ENCODE measurements at regions not wholly inside any gene's neighbourhood (a gene's known extent, or its start where the extent isn't known, plus 50 kb on each side); places are given as distances from the start of the nearest gene placed in this dataset.
"Not testable (repeated sequence)": the region's sequence is repeated elsewhere in the genome, so short reads cannot be mapped to it uniquely, and the experiment has no call there.

DNA sequence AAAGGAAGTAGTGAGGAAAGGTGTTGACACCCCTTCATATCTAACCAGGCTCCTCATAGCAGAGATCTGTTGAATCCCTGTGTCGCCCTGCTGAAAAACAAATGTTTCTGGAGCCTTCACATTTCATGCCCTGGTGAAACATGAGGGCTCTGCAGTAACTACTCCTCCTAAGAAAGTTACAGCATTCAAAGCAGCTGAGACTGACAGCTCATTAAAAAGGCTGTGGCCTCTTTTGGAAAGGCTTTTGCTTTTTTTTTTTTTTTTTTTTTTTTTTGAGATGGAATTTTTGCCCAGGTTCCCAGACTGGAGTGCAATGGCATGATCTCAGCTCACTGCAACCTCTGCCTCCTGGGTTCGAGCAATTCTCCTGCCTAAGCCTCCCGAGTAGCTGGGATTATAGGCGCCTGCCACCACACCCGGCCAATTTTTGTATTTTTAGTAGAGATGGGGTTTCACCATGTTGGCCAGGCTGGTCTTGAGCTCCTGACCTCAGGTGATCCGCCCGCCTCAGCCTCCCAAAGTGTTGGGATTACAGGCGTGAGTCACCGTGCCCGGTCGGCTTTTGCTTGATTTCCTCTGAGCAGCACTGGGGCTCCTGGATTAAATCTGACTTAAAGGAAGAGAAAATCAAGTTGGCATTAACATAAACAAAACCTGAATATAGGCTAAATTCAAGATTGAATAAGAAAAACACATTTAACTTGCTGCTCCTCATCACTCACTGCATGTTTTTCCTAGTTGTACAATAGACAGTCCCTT is 112.9 kb downstream of the PCSK1 start:
- not testable (repeated sequence) for FAIRE-seq

DNA sequence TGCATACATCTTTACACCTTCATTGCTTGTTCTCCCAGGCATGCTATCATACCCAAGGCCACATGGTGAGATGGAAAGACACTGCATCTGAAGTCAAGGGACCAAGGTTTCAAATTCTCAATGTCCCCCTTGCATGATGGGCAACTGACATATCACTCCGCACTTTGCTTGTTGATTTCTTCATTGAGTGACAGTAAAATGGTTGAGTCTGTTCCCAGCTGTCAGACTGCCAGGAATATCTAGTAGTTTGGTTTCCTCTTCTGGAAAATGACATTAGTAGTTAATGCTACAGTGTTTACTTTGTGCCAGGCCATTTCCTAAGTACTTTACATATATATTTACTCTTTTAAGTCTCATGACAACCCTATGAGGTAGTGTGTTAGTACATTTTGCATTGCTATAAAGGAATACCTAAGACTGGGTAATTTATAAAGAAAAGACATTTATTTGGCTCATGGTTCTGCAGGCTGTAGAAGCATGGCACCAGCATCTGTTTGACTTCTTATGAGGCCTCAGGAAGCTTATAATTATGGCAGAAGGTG is 114.4 kb downstream of the PCSK1 start:
- FAIRE-seq: no peak

DNA sequence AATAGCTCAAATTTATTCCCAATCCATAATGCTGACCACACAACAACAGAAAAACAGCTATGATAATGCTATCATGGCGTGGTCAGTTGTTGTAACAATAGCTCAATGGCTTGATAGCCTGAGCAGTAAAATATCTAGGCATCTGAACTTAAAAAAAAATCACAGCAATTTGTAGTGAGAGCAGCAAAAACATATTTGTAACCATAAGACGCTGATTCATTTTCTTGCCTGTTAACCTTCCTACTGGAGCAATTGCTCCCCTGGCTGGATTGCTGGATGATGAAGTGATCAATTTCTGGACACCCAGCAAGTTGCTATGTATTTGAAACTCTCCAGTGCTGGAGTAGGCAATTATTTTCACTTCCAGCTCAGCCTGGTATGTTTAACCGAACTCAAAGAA is 115.1 kb downstream of the PCSK1 start:
- no peak for FAIRE-seq

DNA sequence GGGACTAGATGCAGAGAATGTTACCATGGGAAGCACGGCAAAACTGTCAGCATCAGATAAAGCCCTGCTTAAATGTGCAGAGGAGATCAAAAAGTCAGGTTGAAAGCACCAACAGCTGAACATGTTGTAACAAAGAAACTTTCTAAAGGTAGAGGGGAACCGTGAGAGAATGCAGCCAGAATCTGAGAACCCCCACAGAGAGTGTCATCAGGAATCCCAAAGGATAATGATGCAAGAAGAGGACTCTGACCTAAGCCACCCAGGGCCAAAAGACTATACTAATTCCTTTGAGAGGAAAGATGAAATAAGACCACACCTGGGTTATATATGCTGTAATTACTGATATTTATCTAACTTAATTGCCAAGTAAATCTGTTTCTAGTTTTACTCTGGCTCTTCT is 116.6 kb downstream of the PCSK1 start:
- no peak for FAIRE-seq

DNA sequence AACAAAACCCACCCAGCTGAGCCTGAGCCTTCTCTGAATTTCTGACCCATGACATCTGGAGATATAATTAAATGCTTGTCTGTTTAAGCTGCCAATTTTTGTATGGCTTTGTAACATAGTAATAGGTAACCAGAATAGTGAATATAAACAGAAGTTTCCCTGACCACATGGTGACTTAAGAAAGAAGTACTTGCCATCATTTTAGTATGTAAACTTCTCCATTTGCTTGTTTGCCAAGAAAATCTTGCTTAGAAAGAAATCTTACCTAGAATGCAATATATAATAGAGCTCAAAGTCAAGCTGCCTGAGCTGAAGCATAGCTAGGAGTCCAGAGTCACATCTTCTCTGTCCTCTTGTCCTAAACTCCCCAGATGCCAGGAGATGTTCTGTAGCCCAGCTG is 117.0 kb downstream of the PCSK1 start:
- FAIRE-seq: no peak

DNA sequence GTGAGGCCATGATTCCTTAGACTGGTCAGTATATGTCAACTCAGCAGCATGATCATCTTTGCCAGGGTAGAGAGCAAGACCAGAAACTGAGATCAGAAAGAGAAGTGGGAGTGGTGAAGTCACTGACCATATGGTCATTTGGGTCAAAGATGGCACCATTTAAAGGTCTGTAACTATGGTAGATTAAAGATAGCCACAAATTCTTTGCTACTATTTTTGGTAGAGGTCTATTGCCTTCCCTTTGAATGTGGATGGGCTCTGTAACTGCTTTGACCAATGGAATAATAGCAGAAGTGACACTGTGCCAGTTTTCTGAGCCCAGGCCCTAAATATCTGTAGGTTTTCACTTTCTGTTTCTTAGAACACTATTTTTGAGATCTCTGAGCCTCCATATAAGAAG is 117.6 kb downstream of the PCSK1 start:
- FAIRE-seq: no peak

DNA sequence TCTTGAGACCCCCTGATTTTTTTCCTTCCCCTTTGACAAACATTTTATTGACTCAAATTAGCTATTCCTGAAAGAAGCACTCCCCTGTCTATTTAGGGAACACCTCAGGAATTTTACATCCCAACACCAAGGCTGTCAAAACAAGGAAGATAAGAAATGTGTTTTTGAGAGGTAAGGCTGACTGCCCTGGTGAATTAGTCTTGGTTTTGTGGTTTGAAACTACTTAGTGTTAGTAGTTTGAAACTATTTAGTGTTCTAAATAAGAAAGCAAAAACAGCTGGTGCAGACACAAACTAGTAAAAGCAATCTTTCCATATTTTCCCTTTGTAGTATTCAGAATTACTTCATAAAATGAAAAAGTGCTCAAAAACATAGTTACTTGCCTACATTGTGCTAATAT is 120.7 kb downstream of the PCSK1 start:
- FAIRE-seq: no peak

DNA sequence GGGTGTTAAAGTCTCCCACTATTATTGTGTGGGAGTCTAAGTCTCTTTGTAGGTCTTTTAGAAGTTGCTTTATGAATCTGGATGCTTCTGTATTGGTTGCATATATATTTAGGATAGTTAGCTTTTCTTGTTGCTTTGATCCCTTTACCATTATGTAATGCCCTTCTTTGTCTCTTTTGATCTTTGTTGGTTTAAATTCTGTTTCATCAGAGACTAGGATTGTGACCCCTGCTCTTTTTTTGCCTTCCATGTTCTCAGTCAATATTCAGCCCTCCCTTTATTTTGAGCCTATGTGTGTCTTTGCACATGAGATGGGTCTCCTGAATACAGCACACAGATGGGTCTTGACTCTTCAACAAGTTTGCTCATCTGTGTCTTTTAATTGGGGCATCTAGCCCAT is 126.0 kb downstream of the PCSK1 start:
- FAIRE-seq: not testable (repeated sequence)

DNA sequence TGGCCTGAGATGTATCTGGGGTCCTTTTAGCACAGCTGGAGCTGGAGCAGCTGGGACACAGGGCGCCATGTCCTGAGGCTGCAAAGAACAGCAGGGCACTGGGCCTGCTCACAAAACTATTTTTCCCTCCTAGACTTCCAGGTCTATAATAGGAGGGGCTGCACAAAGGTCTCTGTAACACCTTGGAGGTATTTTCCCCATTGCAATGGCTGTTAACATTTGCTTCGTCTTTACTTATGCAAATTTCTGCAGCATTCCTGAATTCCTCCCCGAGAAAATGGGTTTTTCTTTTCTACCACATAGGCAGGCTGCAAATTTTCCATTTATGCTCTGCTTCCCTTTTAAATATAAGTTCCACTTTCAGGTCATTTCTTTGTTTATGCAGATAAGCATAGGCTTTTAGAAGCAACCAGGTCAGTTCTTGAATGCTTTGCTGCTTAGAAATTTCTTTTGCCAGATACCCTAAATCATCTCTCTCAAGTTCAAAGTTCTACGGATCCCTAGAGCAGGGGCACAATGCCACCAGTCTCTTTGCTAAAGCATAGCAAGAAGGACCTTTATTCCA is 130.8 kb downstream of the PCSK1 start:
- FAIRE-seq: no peak

DNA sequence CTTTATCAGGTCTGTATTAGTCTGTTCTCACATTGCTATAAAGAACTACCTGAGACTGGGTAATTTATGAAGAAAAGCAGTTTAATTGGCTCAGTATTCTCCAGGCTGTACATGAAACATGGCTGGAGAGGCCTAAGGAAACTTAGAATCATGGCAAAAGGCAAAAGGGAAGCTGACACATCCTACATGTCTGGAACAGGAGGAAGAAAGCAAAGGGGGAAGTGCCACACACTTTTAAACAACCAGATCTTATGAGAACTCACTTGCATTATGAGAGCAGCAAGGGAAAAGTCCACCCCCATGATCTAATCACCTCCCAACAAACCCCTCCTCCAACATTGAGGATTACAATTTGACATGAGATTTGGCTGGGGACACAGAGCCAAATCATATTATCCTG is 132.1 kb downstream of the PCSK1 start:
- no peak for FAIRE-seq

DNA sequence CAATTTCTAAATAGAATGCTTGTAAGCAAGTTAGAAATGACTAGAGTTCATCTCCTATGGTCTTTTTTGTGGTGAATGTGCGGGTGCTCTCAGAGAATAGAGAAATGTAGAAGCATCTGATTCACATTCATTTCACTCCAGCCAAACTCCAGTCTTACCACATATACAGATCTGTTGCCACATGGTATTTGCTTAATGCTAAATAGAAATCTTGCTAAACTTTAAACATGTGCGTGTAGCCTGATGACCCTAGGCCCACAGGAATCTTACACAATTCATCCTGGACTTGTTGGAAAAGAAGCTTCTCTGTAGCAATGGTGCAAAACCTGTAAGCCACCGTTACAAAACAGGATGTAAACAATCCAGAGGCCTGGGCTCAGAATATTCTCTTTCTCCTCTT is 135.2 kb downstream of the PCSK1 start:
- FAIRE-seq: no peak

DNA sequence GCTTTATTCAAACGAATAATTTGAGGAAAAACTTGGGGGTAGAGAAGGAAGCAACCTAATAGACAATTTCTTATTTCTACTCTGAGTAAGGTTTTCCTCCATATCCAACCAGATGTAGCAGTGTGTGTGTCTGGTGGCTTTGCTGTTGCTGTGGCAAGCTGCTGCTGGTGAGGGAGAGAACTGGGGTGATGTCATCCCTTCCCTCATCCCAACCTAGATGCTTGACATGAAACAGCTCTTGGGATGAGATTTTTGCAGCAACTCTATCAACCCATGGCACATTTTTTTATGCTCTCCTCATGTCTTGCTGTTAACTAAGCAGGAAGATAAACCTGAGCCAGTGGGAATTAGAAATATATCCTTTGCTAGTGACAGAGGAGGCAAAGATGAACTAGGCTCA is 135.8 kb downstream of the PCSK1 start:
- FAIRE-seq: no peak

DNA sequence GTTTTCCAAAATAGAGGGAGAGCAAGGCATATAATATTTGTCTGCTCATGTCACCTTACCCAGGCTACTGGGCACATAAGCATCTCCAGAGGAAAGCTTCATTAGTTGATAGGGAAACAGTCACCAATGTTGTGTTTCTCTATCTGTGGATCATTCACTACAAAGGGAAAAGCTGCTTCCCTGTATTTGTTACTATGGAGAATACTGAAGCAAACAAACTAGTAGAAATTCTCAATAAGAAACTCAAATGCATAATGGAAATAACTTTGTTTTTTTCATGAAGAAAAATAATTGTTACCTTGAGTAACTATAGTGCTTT is 138.2 kb downstream of the PCSK1 start:
- no peak for FAIRE-seq

DNA sequence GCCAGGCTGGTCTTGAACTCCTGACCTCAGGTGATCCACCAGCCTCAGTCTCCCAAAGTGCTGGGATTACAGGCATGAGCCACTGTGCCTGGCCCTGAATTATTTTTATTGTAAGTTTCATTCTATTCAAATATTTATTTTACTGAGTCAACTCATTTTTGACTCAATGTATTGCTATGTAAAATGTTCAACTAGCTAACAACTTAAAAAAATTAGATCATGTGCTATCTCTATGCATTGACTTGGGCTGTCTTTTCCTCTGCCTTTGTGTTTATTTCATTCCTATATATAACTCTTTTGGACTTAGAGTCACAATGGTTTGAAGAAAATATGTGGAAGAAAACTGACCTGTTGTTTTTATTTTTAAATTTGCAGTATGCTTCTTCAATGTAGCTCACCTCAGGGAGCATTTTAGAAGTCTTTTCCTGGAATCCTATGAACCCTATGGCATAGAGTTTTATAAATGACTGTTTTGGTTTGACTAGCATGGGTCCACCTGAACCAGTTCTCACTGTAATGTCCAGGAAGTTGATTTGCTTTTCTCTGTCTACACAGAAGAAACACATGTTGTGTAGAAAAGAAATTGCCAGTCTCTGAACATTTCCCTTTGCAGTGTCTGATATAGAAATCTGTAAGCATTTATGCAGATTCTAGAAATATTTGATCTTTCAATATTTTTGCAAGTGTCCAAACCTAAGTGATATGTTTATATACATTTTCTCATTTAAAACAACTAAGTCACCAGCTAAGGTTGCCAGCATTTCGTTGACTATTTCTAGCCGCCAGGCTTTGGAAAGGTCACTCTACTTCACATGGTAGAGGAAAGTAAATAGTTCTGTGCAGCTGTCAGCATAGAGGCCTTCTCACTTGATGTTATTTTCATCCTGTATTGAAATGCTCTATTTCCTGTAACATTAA is 138.8 kb downstream of the PCSK1 start:
- no peak for FAIRE-seq

DNA sequence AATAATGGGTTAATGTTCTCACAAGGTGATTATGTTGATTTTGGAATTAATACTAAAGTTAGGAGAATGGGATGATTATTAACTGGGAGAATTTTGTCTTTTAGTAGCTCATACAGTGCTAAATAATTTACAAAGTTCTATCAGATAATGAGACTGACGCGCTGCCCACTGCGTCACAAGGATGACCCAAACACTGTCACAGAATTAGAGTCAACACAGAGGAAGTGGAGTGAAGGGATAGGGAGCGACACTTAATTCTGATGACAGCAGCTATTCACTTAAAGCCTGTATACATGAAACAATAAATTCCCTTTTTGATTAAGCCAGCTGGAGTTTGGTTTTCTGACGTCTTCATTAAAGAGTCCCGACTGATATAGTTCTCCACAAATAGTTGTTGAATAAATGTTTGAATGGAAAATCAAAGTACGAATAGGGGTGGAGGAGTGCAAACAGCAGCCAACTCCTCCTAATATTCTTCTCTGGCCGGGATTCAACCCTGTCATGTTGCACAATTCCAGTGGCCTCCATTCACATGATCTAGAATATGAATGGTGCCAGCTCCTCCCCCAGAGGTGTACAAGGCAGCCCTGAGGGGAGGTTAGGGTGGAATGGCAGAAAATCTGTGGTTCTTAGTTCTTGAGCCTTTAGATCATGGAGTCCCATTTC is 140.3 kb downstream of the PCSK1 start:
- no peak for FAIRE-seq

DNA sequence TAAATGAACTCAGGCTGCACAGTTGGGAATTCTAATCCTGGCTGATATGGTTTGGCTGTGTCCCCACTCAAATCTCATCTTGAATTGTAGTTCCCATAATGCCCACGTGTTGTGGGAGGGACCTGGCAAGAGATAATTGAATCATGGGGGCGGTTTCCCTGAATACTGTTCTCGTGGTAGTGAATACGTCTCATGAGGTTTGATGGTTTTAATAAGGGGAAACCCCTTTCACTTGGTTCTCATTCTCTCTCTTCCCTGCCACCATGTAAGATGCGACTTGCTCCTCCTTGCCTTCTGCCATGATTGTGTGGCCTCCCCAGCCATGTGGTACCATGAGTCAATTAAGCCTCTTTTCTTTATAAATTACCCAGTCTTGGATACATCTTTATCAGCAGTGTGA is 143.8 kb downstream of the PCSK1 start:
- FAIRE-seq: not testable (repeated sequence)

DNA sequence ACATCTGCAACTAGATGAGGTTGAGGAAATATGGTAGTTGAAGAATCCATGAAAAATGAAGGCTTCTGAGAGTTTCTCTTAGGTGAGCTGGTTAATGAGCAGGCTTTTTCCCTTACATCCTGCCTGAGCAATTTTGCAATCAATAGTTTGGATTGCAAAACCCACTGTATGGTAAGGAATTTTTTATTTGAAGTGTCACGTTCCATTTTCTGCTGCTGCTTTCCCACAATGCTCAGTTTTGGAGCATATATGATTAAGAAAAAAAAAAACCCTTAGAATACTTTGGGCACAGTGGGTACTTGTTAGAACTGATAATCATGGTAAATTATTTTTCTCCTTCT is 144.2 kb downstream of the PCSK1 start:
- no peak for FAIRE-seq

DNA sequence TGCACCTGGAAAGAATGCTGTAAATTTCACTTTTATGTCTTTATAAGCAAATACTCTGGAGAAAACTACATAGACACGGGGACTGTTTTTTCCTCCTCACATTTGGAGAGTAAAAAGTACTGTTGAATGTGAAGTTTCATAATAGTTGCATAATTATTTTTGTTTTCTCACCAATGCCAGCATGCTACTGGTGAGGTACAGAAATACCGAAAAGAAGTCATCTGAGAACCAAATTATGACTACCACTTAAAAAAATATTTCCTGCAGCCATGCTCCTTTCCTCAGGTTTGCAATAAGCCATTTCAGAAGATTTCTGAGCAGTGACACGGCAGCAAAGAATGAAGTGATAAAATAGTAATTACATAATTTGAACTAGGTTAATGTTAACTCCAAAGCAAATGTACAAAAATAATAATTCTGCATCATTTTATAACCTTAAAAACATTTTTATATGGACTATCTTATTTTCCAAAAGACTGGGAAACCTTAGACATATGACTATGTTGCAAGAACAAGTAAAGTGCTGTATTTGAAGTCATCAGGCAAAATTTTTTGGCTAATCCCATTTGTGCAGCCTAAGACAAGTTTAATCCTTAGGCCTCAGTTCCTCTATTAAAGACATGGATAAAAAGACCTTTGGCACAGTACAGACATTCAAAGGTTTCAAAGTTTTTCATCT is 144.7 kb downstream of the PCSK1 start:
- FAIRE-seq: no peak

DNA sequence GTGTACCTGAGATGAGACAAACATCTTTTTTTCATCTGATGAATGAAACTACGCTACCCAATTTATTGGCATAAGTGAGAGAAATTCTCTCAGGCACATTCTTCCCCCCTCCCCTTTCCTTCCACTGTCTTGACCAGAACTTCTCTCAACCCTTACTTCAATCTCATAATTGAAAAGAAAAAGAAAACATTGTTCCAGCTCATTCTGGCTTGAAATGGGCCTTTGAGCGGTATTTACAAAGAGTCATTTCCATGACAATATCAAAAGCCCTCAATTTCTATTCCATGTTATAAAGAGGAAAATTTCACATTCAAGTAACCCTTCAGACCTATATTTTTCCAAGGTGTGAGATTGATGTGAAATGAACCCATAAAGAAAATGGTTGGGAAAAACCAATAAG is 145.9 kb downstream of the PCSK1 start:
- no peak for FAIRE-seq

DNA sequence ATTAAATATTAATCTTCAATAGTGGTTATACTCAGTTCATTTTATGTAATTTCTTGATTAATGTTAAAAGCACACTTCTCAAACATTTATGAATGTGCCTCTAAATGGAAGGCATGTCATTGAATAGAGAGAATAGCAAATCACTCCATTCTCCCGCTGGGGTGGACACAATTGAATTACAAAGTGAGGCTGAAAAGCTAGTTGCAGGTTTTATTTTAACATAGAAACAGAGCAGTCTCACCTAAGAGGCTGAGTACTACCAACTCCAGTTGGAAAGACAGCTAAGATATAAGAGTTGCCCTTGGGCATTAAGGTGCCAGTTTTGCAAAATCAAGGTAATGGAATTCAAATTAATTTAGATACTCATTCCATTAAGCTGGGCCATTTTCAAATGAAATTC is 147.2 kb downstream of the PCSK1 start:
- FAIRE-seq: no peak

DNA sequence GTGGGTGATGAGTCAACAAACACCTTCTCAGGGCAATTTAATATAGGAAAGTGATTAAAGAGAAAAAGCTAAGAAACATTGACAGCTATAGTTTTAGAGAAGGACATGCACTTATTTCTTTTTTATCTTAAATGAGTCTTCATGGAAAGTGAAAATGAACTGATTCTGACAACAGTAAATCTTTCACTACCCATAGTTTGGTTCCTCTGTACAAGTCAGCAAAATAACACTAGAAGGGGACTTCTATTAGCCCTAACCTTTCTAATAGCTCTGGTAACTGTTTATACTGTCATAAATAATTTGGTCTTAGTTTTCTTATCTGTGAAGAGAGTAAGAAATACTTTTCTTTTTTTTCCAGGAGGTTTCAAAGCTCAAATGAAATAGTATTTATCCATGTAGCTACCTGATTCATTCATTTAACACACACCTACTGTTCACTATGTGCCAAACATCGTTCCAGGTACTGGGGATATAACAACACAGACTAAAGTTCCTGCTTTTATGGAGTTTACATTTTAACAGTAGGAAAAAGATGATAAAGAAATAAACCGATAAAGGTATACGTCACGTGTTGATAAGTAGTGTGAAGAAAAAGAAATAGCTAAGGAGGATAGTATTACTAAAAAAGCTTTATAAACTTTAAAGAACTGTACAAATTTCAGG is 148.2 kb downstream of the PCSK1 start:
- no peak for FAIRE-seq

DNA sequence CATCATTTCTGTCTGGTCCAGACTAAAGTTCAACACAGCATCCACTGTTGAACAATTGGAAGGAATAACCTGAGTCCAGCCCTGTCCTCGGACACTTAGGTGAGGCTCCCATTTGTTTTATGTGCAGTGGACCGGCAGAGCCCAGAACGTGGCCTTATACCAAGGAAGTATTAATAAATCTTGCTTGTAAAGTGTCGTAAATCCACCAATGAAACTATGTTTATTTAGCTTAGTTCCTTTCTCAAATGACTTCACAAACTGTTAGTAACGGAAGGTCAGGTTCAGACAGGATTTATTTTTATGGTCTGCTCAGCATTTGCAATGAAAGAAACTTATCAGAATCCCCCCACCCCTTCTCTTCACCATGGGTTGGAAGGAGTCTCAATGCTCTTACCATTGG is 149.5 kb downstream of the PCSK1 start:
- FAIRE-seq: no peak
